ENCODE measurements at regions not wholly inside any gene's neighbourhood (a gene's known extent, or its start where the extent isn't known, plus 50 kb on each side); places are given as distances from the start of the nearest gene placed in this dataset.

GRCh38 chr2:224248944-224249371 is 152.9 kb downstream of the FAM124B start:
- no peak for TF ChIP-seq POLR2AphosphoS5 (IDR thresholded peaks at IDR 0.05; ENCODE audit: low read depth, low read length)
- TF ChIP-seq POLR2A (IDR thresholded peaks at IDR 0.05; ENCODE audit: low read depth, low read length): no peak
- no peak for TF ChIP-seq POU2F2 (IDR thresholded peaks at IDR 0.05; ENCODE audit: low read depth, low read length)
